ENCODE measurements at regions not wholly inside any gene's neighbourhood (a gene's known extent, or its start where the extent isn't known, plus 50 kb on each side); places are given as distances from the start of the nearest gene placed in this dataset.

GRCh38 chr13:108526286-108526685 is 103.1 kb upstream of the MYO16 start:
- no peak for TF ChIP-seq EZH2 (IDR thresholded peaks at IDR 0.05; ENCODE audit: borderline replicate concordance, low read depth, low read length, poor library complexity, severe bottlenecking)
- no peak for TF ChIP-seq CTCF (conservative IDR thresholded peaks at IDR 0.05; ENCODE audit: low read depth, low read length)
- intact Hi-C loops (cut with micrococcal nuclease; ENCODE audit: unreplicated experiment): no loop called here

GRCh38 chr13:108527844-108528243 is 101.6 kb upstream of the MYO16 start:
- peaks cover 11% of the 10 kb centered on the region for H3K27me3 ChIP-seq (replicated peaks; ENCODE audit: insufficient read depth, low read depth, low read length, poor library complexity)
- no peak overlapping the region for H3K27ac ChIP-seq (ENCODE audit: low read depth, low read length, poor library complexity, severe bottlenecking)
- BruUV-seq (replicated peaks): no TSS peak
- no peaks in the 10 kb centered on the region for H3K4me1 ChIP-seq (ENCODE audit: insufficient read depth, low read length, poor library complexity, severe bottlenecking)
- intact Hi-C loops (cut with micrococcal nuclease; ENCODE audit: unreplicated experiment): no loop called here
- DNase-seq (ENCODE audit: low spot score): no peak
- no peaks in the 10 kb centered on the region for H3K9me3 ChIP-seq (ENCODE audit: low read depth, low read length, poor library complexity, severe bottlenecking)
- POLR2A ChIA-PET (ENCODE audit: low non-redundant PET): no interaction called here
- H3K36me3 ChIP-seq (ENCODE audit: insufficient read depth, low read length, poor library complexity, severe bottlenecking): no peaks in the 10 kb centered on the region
- TF ChIP-seq EZH2 (IDR thresholded peaks at IDR 0.05; ENCODE audit: borderline replicate concordance, low read depth, low read length, poor library complexity, severe bottlenecking) (no peak), CTCF (conservative IDR thresholded peaks at IDR 0.05; ENCODE audit: low read depth, low read length) (no peak)
- CTCF ChIA-PET: interaction anchor here (0.7 kb wide), 1 partner anchor 351 kb away, joined by 3 read pairs; no protein-coding TSS in a partner anchor
- H3K4me3 ChIP-seq (ENCODE audit: low read depth, low read length, poor library complexity, severe bottlenecking): no peak overlapping the region

More at GRCh38 chr13:108526286-108526685, 103.1 kb upstream of the MYO16 start:
- no TSS peak for BruUV-seq (replicated peaks)
- no peaks in the 10 kb centered on the region for H3K36me3 ChIP-seq (ENCODE audit: insufficient read depth, low read length, poor library complexity, severe bottlenecking)
- no peaks in the 10 kb centered on the region for H3K4me1 ChIP-seq (ENCODE audit: insufficient read depth, low read length, poor library complexity, severe bottlenecking)
- ChIA-PET POLR2A (ENCODE audit: low non-redundant PET) (no interaction called here), CTCF (no interaction called here)
- H3K27me3 ChIP-seq (replicated peaks; ENCODE audit: insufficient read depth, low read depth, low read length, poor library complexity): peaks cover 11% of the 10 kb centered on the region
- no peak overlapping the region for H3K27ac ChIP-seq (ENCODE audit: low read depth, low read length, poor library complexity, severe bottlenecking)
- no peak overlapping the region for H3K4me3 ChIP-seq (ENCODE audit: low read depth, low read length, poor library complexity, severe bottlenecking)
- DNase-seq (ENCODE audit: low spot score): no peak
- H3K9me3 ChIP-seq (ENCODE audit: low read depth, low read length, poor library complexity, severe bottlenecking): no peaks in the 10 kb centered on the region

GRCh38 chr13:108528303-108528702 is 101.1 kb upstream of the MYO16 start:
- no peak overlapping the region for H3K4me3 ChIP-seq (ENCODE audit: low read depth, low read length, poor library complexity, severe bottlenecking)
- H3K27me3 ChIP-seq (replicated peaks; ENCODE audit: insufficient read depth, low read depth, low read length, poor library complexity): peaks cover 11% of the 10 kb centered on the region
- POLR2A ChIA-PET (ENCODE audit: low non-redundant PET): no interaction called here
- BruUV-seq (replicated peaks): no TSS peak
- CTCF ChIA-PET: no interaction called here
- no peak for DNase-seq (ENCODE audit: low spot score)
- H3K27ac ChIP-seq (ENCODE audit: low read depth, low read length, poor library complexity, severe bottlenecking): no peak overlapping the region
- intact Hi-C loops (cut with micrococcal nuclease; ENCODE audit: unreplicated experiment): no loop called here
- TF ChIP-seq CTCF (conservative IDR thresholded peaks at IDR 0.05; ENCODE audit: low read depth, low read length): no peak
- TF ChIP-seq EZH2 (IDR thresholded peaks at IDR 0.05; ENCODE audit: borderline replicate concordance, low read depth, low read length, poor library complexity, severe bottlenecking): no peak
- no peaks in the 10 kb centered on the region for H3K9me3 ChIP-seq (ENCODE audit: low read depth, low read length, poor library complexity, severe bottlenecking)
- H3K36me3 ChIP-seq (ENCODE audit: insufficient read depth, low read length, poor library complexity, severe bottlenecking): no peaks in the 10 kb centered on the region
- no peaks in the 10 kb centered on the region for H3K4me1 ChIP-seq (ENCODE audit: insufficient read depth, low read length, poor library complexity, severe bottlenecking)

All from A673 (cell line).